Liver (tissue), 8 donors: ENCODE measurements at regions not wholly inside any gene's neighbourhood (a gene's known extent, or its start where the extent isn't known, plus 50 kb on each side); places are given as distances from the start of the nearest gene placed in this dataset.

ENCODE experiments used
- DNase-seq: peaks from one replicate; pipeline ENCODE4 v3.0.0-alpha.2; 2017; ENCODE audit warnings: low spot score
- H3K27ac ChIP-seq, 2 donors: one replicate each; pipeline ENCODE4 v1.7.0; 2013; ENCODE audit warnings: inconsistent platforms in 2 of 2, low read length in 2 of 2, control low read depth in 1 of 2, low read depth in 1 of 2, mild to moderate bottlenecking in 1 of 2
- H3K27me3 ChIP-seq, 4 donors: one replicate each; pipeline versions ENCODE4 v1.6.1 to v1.7.0; 2013; ENCODE audit warnings: low read length in 3 of 4, inconsistent platforms in 1 of 4, mild to moderate bottlenecking in 1 of 4, moderate library complexity in 1 of 4; ENCODE audit not compliant: control insufficient read depth in 4 of 4, insufficient read depth in 4 of 4
- H3K36me3 ChIP-seq, 4 donors: one replicate each; pipeline versions ENCODE4 v1.6.1 to v1.7.0; 2013; ENCODE audit warnings: low read length in 3 of 4, mild to moderate bottlenecking in 3 of 4, low read depth in 1 of 4, moderate library complexity in 1 of 4; ENCODE audit not compliant: control insufficient read depth in 4 of 4, insufficient read depth in 3 of 4
- H3K4me1 ChIP-seq, 4 donors: one replicate each; pipeline versions ENCODE4 v1.6.1 to v1.7.0; 2013; ENCODE audit warnings: low read length in 3 of 4, mild to moderate bottlenecking in 3 of 4, moderate library complexity in 1 of 4; ENCODE audit not compliant: control insufficient read depth in 4 of 4, insufficient read depth in 4 of 4
- H3K4me3 ChIP-seq, 3 donors: one replicate each; pipeline versions ENCODE4 v1.6.1 to v1.7.0; 2013; ENCODE audit warnings: low read length in 3 of 3, control low read depth in 1 of 3, low read depth in 1 of 3, mild to moderate bottlenecking in 1 of 3
- H3K9ac ChIP-seq, 2 donors: one replicate each; pipeline ENCODE4 v1.7.0; 2013; ENCODE audit warnings: low read length in 2 of 2, mild to moderate bottlenecking in 2 of 2, moderate library complexity in 2 of 2, control low read depth in 1 of 2, low read depth in 1 of 2
- H3K9me3 ChIP-seq, 4 donors: one replicate each; pipeline versions ENCODE4 v1.6.1 to v1.7.0; 2013; ENCODE audit warnings: low read length in 3 of 4; ENCODE audit not compliant: control insufficient read depth in 4 of 4
- ATF3 ChIP-seq: IDR thresholded peaks from 2 replicates; pipeline ENCODE4 v1.6.1; 2016; ENCODE audit warnings: antibody characterized with exemption
- CTCF ChIP-seq: fragments of 150-350 bp; IDR thresholded peaks from 2 replicates; pipeline ENCODE4 v1.5.1; 2017; ENCODE audit warnings: improper control_type of control experiment, low read depth, low read length; ENCODE audit not compliant: missing input control
- EGR1 ChIP-seq, 2 donors: IDR thresholded peaks; 2 replicates each; pipeline ENCODE4 v1.6.1; 2016 to 2018; ENCODE audit warnings: antibody characterized with exemption in 2 of 2, low read depth in 2 of 2
- FOXA1 ChIP-seq: IDR thresholded peaks from 2 replicates; pipeline ENCODE4 v1.6.1; 2016; ENCODE audit warnings: antibody characterized with exemption
- FOXA2 ChIP-seq: IDR thresholded peaks from 2 replicates; pipeline ENCODE4 v1.6.1; 2016; ENCODE audit warnings: antibody characterized with exemption
- GABPA ChIP-seq, 2 donors: IDR thresholded peaks in 1 of 2; conservative IDR thresholded peaks in 1 of 2; 2 replicates each; pipeline ENCODE4 v1.6.1; 2016; ENCODE audit warnings: antibody characterized with exemption in 2 of 2, mild to moderate bottlenecking in 1 of 2, moderate library complexity in 1 of 2
- HNF4A ChIP-seq, 2 donors: conservative IDR thresholded peaks; 2 replicates each; pipeline ENCODE4 v1.6.1; 2016; ENCODE audit warnings: antibody characterized with exemption in 2 of 2, mild to moderate bottlenecking in 2 of 2
- HNF4G ChIP-seq: IDR thresholded peaks from 2 replicates; pipeline ENCODE4 v1.6.1; 2016; ENCODE audit warnings: antibody characterized with exemption
- JUND ChIP-seq, 2 donors: IDR thresholded peaks; 2 replicates each; pipeline ENCODE4 v1.6.1; 2016; ENCODE audit warnings: antibody characterized with exemption in 2 of 2
- MAX ChIP-seq: IDR thresholded peaks from 2 replicates; pipeline ENCODE4 v1.6.1; 2016; ENCODE audit warnings: antibody characterized with exemption
- NR2F2 ChIP-seq: IDR thresholded peaks from 2 replicates; pipeline ENCODE4 v1.6.1; 2016; ENCODE audit warnings: antibody characterized with exemption
- RAD21 ChIP-seq, 2 donors: IDR thresholded peaks; 2 replicates each; pipeline ENCODE4 v1.6.1; 2016; ENCODE audit warnings: antibody characterized with exemption in 2 of 2, mild to moderate bottlenecking in 2 of 2
- REST ChIP-seq: IDR thresholded peaks from 2 replicates; pipeline ENCODE4 v1.6.1; 2016; ENCODE audit warnings: antibody characterized with exemption, mild to moderate bottlenecking
- RXRA ChIP-seq, 2 donors: IDR thresholded peaks; 2 replicates each; pipeline ENCODE4 v1.6.1; 2017 to 2018; ENCODE audit warnings: antibody characterized with exemption in 2 of 2, mild to moderate bottlenecking in 1 of 2
- SP1 ChIP-seq: IDR thresholded peaks from 2 replicates; pipeline ENCODE4 v1.6.1; 2018; ENCODE audit warnings: antibody characterized with exemption, mild to moderate bottlenecking
- TAF1 ChIP-seq: conservative IDR thresholded peaks from 2 replicates; pipeline ENCODE4 v1.6.1; 2016; ENCODE audit warnings: antibody characterized with exemption, mild to moderate bottlenecking
- YY1 ChIP-seq: IDR thresholded peaks from 2 replicates; pipeline ENCODE4 v1.6.1; 2016; ENCODE audit warnings: antibody characterized with exemption, mild to moderate bottlenecking
- ZBTB33 ChIP-seq: IDR thresholded peaks from 2 replicates; pipeline ENCODE4 v1.6.1; 2016; ENCODE audit warnings: antibody characterized with exemption
- WGBS: extraction: QIAGEN DNeasy Blood & Tissue Kit; methylation state at CpG from one replicate; pipeline ENCODE4 v1.1.7; 2013; 5-methylcytosine and 5-hydroxymethylcytosine counted together
- donor health status: healthy.
- donor health status: healthy.
- donor health status: healthy.
- donor health status: healthy.
- donor health status: healthy.

GRCh38 chr6:87794922-87795885, 93.2 kb upstream of the AKIRIN2 start:
- H3K36me3 ChIP-seq = no peaks in the 10 kb centered on the region
- H3K9ac ChIP-seq = no peak overlapping the region
- H3K9me3 ChIP-seq = no peaks in the 10 kb centered on the region
- H3K27me3 ChIP-seq = no peaks in the 10 kb centered on the region
- no peak for DNase-seq
- H3K4me3 ChIP-seq = no peak overlapping the region
- H3K27ac ChIP-seq = no peak overlapping the region
- WGBS = 79% methylated on average over 11 of the region's 11 CpGs
- peaks cover 0 to 22% (median 5%) of the 10 kb centered on the region in 4 donors for H3K4me1 ChIP-seq
- TF ChIP-seq FOXA2 = no peak
- no peak for TF ChIP-seq ATF3
- TF ChIP-seq YY1 = no peak
- TF ChIP-seq JUND (IDR thresholded peaks at IDR 0.05) = no peak

- H3K27me3 ChIP-seq = no peaks in the 10 kb centered on the region
- H3K4me1 ChIP-seq = peaks cover 5 to 24% (median 8%) of the 10 kb centered on the region in 4 donors
- no peak overlapping the region for H3K4me3 ChIP-seq
- H3K9ac ChIP-seq = no peak overlapping the region
- TF ChIP-seq ATF3 (no peak), YY1 (no peak), SP1 (no peak), HNF4G (no peak), MAX (no peak), GABPA (IDR thresholded peaks at IDR 0.05 in 1 of 2, conservative IDR thresholded peaks at IDR 0.05 in 1 of 2) (no peak), RAD21 (IDR thresholded peaks at IDR 0.05) (no peak), TAF1 (no peak), FOXA1 (no peak), REST (no peak), FOXA2 (no peak), CTCF (no peak), RXRA (IDR thresholded peaks at IDR 0.05) (no peak), HNF4A (conservative IDR thresholded peaks at IDR 0.05) (no peak), ZBTB33 (no peak), JUND (IDR thresholded peaks at IDR 0.05) (no peak), EGR1 (IDR thresholded peaks at IDR 0.05; ENCODE audit: low read depth in 2 of 2) (no peak), NR2F2 (no peak)
- WGBS = 91% methylated on average over 2 of the region's 2 CpGs
- H3K9me3 ChIP-seq = no peaks in the 10 kb centered on the region
- no peak for DNase-seq
- no peaks in the 10 kb centered on the region for H3K36me3 ChIP-seq
- no peak overlapping the region for H3K27ac ChIP-seq
Observed at GRCh38 chr6:87793315-87793714, 91.3 kb upstream of the AKIRIN2 start.
